ENCODE measurements at regions not wholly inside any gene's neighbourhood (a gene's known extent, or its start where the extent isn't known, plus 50 kb on each side); places are given as distances from the start of the nearest gene placed in this dataset.

- intact Hi-C loops (cut with DNase I) = no loop called here
- DNase-seq (ENCODE audit: low spot score) = no peak
These were observed 52.7 kb upstream of the ERCC6L2 start for GRCh38 chr9:95822583-95823431.

GRCh38 chr9:95822015-95822414, 53.5 kb upstream of the ERCC6L2 start:
- intact Hi-C loops (cut with DNase I) = no loop called here
- no peak for DNase-seq (ENCODE audit: low spot score)

- intact Hi-C loops (cut with DNase I) = no loop called here
- no peak for DNase-seq (ENCODE audit: low spot score)
These were observed 55.4 kb upstream of the ERCC6L2 start for GRCh38 chr9:95820074-95820473.

GRCh38 chr9:95819636-95820035, 55.9 kb upstream of the ERCC6L2 start:
- no peak for DNase-seq (ENCODE audit: low spot score)
- intact Hi-C loops (cut with DNase I) = no loop called here

- intact Hi-C loops (cut with DNase I) = no loop called here
- no peak for DNase-seq (ENCODE audit: low spot score)
These were observed 58.3 kb upstream of the ERCC6L2 start for GRCh38 chr9:95817205-95817604.

GRCh38 chr9:95816716-95817115, 58.8 kb upstream of the ERCC6L2 start:
- intact Hi-C loops (cut with DNase I) = no loop called here
- no peak for DNase-seq (ENCODE audit: low spot score)

- DNase-seq (ENCODE audit: low spot score) = no peak
- intact Hi-C loops (cut with DNase I) = no loop called here
These were observed 59.5 kb upstream of the ERCC6L2 start for GRCh38 chr9:95815961-95816360.

- intact Hi-C loops (cut with DNase I) = no loop called here
- no peak for DNase-seq (ENCODE audit: low spot score)
These were observed 60.4 kb upstream of the ERCC6L2 start for GRCh38 chr9:95815133-95815532.

GRCh38 chr9:95813923-95814322, 61.6 kb upstream of the ERCC6L2 start:
- intact Hi-C loops (cut with DNase I) = no loop called here

GRCh38 chr9:95810814-95811213, 64.7 kb upstream of the ERCC6L2 start:
- intact Hi-C loops (cut with DNase I) = no loop called here

More at GRCh38 chr9:95813923-95814322, 61.6 kb upstream of the ERCC6L2 start:
- no peak for DNase-seq (ENCODE audit: low spot score)

GRCh38 chr9:95810133-95810532, 65.4 kb upstream of the ERCC6L2 start:
- no peak for DNase-seq (ENCODE audit: low spot score)
- intact Hi-C loops (cut with DNase I) = no loop called here

More at GRCh38 chr9:95810814-95811213, 64.7 kb upstream of the ERCC6L2 start:
- DNase-seq (ENCODE audit: low spot score) = no peak

GRCh38 chr9:95809686-95810085, 65.8 kb upstream of the ERCC6L2 start:
- intact Hi-C loops (cut with DNase I) = no loop called here
- no peak for DNase-seq (ENCODE audit: low spot score)

- no peak for DNase-seq (ENCODE audit: low spot score)
- intact Hi-C loops (cut with DNase I) = no loop called here
These were observed 67.5 kb upstream of the ERCC6L2 start for GRCh38 chr9:95808011-95808410.

GRCh38 chr9:95807326-95807947, 68.1 kb upstream of the ERCC6L2 start:
- DNase-seq (ENCODE audit: low spot score) = no peak
- intact Hi-C loops (cut with DNase I) = no loop called here

- intact Hi-C loops (cut with DNase I) = no loop called here
- DNase-seq (ENCODE audit: low spot score) = no peak
These were observed 72.3 kb upstream of the ERCC6L2 start for GRCh38 chr9:95803197-95803596.

GRCh38 chr9:95801797-95802196, 73.7 kb upstream of the ERCC6L2 start:
- DNase-seq (ENCODE audit: low spot score) = no peak
- intact Hi-C loops (cut with DNase I) = no loop called here

- intact Hi-C loops (cut with DNase I) = no loop called here
- no peak for DNase-seq (ENCODE audit: low spot score)
These were observed 79.5 kb upstream of the ERCC6L2 start for GRCh38 chr9:95796029-95796428.

GRCh38 chr9:95793924-95794828, 81.3 kb upstream of the ERCC6L2 start:
- DNase-seq (ENCODE audit: low spot score) = no peak
- intact Hi-C loops (cut with DNase I) = no loop called here

GRCh38 chr9:95791695-95792094, 83.8 kb upstream of the ERCC6L2 start:
- intact Hi-C loops (cut with DNase I) = no loop called here
- no peak for DNase-seq (ENCODE audit: low spot score)

GRCh38 chr9:95791286-95791685, 84.2 kb upstream of the ERCC6L2 start:
- no peak for DNase-seq (ENCODE audit: low spot score)
- intact Hi-C loops (cut with DNase I) = no loop called here
